NCI-H1048 (cell line): ENCODE measurements at regions not wholly inside any gene's neighbourhood (a gene's known extent, or its start where the extent isn't known, plus 50 kb on each side); places are given as distances from the start of the nearest gene placed in this dataset.

Source experiments
- DNase-seq: peaks from one replicate; lab custom pipeline; 2025; lab: John Stamatoyannopoulos, UW

GRCh38 chr9:7946458-7946857, 146.9 kb upstream of the DMAC1 start:
- no peak for DNase-seq

GRCh38 chr9:7944572-7944971, 145.0 kb upstream of the DMAC1 start:
- DNase-seq = no peak

- DNase-seq = no peak
These were observed 138.3 kb upstream of the DMAC1 start for GRCh38 chr9:7937761-7938491.

GRCh38 chr9:7936996-7937395, 137.4 kb upstream of the DMAC1 start:
- no peak for DNase-seq

- DNase-seq = no peak
These were observed 136.6 kb upstream of the DMAC1 start for GRCh38 chr9:7936163-7936562.

DNA sequence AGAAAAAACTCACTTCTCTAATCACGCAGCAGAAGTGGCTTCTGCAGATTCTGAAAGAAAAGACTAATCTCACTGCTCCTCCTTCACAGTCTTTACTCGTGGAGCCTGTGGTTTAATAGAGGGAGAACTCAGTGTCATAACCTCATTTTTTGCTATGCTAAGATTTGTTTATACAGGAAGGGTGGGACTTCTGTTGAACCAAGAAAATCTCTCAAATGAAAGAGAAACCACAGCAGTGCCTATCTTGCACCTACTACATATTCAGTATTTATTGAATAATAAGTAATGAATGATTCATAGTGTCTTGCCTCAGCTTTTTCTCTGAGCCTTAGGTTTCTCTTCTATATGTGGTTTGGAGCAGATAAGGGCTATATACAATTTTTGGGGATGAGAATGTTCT, 136.1 kb upstream of the DMAC1 start:
- DNase-seq = no peak

DNA sequence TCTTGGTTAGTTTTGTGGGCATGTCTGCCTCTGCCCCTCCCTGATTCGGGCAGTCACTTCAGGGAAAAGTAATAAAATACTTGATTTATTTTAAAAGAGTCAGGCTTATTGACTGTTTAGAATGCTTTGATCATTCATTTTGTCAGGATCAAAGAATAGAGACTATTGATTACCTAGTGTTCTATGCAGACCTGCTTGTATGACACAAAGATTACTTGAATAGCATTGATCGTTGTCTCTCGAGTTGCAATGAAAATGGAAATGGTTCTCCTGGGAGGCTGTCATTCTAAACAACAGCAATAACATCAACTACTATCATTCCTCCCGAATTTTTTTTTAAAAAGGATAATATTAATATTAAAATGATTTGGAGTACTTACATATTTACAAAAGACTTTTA, 133.2 kb upstream of the DMAC1 start:
- no peak for DNase-seq

GRCh38 chr9:7930613-7931012, 131.0 kb upstream of the DMAC1 start:
- DNase-seq = no peak

- no peak for DNase-seq
These were observed 122.1 kb upstream of the DMAC1 start for GRCh38 chr9:7921545-7922197.

DNA sequence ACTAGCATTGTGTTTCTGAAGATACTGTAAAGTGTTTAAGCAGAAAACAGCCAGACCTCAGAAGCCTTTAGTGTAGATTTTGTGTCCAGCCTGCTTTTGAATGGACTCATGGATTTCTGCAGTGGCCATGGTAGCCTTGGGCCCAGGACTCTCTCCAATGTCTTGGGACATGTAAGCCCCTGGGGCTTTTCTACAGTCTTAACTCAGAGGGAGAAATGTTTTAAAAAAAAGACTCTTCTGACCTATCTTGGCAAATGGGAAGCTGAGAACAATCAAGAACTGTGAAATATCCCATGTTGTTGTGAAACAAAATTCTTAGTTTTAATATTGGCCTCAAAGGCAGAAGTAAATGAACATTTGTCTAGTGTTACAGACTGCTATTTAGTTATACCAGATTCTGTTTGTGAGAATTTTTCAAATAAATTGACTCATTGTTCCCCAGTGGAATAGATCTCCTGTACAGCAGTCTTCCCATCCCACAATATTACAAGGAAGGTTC, 112.5 kb upstream of the DMAC1 start:
- no peak for DNase-seq

- DNase-seq = no peak
These were observed 110.9 kb upstream of the DMAC1 start for GRCh38 chr9:7910426-7911020.

GRCh38 chr9:7909537-7909936, 110.0 kb upstream of the DMAC1 start:
- no peak for DNase-seq

GRCh38 chr9:7907551-7908337, 108.2 kb upstream of the DMAC1 start:
- DNase-seq = no peak

DNA sequence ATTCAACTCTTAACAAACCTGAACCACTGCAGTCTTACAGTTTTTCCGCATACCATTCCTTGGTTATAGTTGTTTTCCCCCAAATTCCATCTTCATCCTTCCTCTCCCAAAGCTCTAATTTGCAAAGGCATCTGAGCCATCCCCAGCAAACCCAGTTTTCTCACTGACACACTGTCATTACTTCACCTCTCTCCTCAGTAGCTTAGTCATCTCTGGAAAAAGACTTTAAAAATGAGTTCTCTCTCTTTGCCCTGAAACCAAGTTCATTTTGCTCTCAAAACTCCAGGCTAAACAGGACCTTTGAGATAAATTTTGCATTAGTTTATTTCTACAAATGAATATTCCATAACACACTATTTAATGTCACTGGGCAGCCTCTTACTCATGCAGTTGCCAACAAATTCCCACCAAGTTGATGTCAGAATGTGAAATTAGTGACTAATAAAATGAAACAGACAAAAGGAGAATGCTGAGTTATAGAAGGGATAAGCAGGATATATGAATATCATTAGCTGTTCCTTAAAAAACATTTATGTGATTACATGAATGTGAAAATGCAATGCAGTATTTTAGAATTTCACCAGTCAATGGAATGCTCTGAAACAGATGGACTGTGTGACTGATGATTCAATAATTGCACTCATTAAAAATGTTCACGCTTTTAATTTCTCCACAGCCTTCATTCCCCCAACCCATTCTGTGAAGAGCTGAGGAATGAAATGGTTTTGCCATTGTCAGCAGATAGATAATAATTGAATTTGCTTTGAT, 107.4 kb upstream of the DMAC1 start:
- DNase-seq = no peak

DNA sequence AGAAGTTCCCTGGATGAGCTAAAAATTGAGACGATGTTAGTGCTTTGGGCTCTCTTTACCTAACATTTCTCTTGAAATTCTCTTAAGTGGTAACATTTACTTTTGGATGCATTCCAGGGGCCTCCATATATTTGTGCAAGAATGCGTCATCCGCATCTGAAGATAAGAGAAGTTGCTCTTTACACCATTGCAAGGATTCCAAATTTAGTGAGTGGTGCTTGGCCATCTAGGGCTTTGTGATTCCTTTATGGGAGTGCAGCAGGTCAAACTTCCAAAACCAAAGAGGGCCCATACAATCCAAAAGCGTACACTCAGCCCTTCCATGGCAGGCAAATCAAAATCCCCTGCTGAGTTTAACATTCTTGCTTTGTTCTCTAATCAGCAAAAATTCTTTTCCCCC, 102.0 kb upstream of the DMAC1 start:
- no peak for DNase-seq

- DNase-seq = no peak
These were observed 101.0 kb upstream of the DMAC1 start for GRCh38 chr9:7900541-7900940.

DNA sequence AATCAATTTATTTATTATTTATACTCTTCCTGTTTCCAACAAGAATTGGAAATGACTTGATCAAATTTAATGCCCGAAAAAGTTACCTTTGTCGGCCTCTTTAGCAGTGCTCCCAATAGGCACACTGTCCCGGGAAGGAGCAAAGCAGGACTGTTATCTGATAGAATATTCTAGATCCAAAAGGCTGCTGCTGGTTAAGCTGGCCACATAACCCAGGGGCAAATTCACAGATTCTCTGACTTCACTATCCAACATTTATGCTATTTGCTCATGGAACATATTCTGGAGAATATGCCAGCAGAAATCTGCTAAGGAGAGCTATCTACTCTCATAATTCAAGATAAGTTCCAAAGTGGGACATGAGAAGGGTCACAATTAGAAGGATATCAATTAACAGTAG, 100.2 kb upstream of the DMAC1 start:
- no peak for DNase-seq

- no peak for DNase-seq
These were observed 94.7 kb upstream of the DMAC1 start for GRCh38 chr9:7894231-7894630.

- DNase-seq = no peak
These were observed 93.4 kb upstream of the DMAC1 start for GRCh38 chr9:7892975-7893374.

DNA sequence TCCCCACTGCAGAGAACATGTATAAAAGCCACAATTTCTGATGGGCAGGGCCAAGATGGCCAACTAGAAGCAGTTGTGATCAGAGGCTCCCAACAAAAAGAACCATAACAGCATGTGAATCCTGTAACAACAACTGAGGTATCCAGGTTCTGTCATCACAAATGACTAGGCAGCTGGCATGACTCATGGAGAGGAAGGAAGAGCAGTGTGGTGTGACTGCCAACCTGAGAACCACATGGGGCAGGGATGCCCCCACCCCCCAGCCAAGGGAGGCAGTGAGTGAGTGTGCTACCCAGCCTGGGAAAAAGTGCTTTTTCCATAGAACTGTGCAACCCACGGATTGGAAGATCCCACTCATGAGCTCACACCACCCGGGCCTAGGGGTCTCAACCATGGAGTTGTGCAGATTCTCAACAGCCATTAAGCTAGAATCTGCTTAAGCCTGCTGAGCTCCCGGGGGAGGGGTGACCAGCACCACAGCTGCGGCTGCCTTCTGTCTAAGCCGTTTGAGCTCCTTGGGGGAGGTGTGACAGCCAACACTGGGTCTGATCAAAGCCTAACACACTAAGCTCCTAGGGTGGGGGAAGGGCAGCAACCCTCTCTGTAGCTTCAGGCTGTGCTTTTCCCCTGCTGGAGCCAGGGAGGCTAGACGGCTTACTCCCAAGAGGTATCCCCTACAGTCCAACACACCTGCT, 80.1 kb upstream of the DMAC1 start:
- no peak for DNase-seq
